Keratinocyte (primary cell): ENCODE measurements at regions not wholly inside any gene's neighbourhood (a gene's known extent, or its start where the extent isn't known, plus 50 kb on each side); places are given as distances from the start of the nearest gene placed in this dataset.

ENCODE experiments used
- DNase-seq: peaks from one replicate; pipeline ENCODE4 v3.0.0-alpha.2; 2011; ENCODE audit warnings: low read depth, missing footprints, low spot score
- FAIRE-seq: peaks from 2 replicates; lab custom pipeline; 2011; peaks lifted over from hg19 to GRCh38; lab: Jason Lieb, UNC
- H2AFZ ChIP-seq: 2 replicates; pipeline ENCODE4 v1.6.0; 2012; ENCODE audit warnings: low read length, control low read depth, inconsistent platforms; ENCODE audit not compliant: control insufficient read depth
- H3K27ac ChIP-seq: 2 replicates; pipeline ENCODE4 v1.5.1; 2011; ENCODE audit warnings: low read length; ENCODE audit not compliant: control insufficient read depth, insufficient read depth
- H3K27me3 ChIP-seq: 3 replicates; pipeline ENCODE4 v1.6.0; 2011; ENCODE audit warnings: low read length; ENCODE audit not compliant: control insufficient read depth, insufficient read depth; ENCODE audit errors: extremely low read depth
- H3K36me3 ChIP-seq, 2 experiments: 2 replicates in 1 of 2; 3 replicates in 1 of 2; pipeline ENCODE4 v1.5.1; 2011; ENCODE audit warnings: low read length in 2 of 2, mild to moderate bottlenecking in 1 of 2; ENCODE audit not compliant: control insufficient read depth in 2 of 2, insufficient read depth in 2 of 2; ENCODE audit errors: extremely low read depth in 1 of 2
- H3K4me1 ChIP-seq: 3 replicates; pipeline ENCODE4 v1.5.1; 2011; ENCODE audit warnings: low read length; ENCODE audit not compliant: control insufficient read depth, insufficient read depth; ENCODE audit errors: extremely low read depth
- H3K4me2 ChIP-seq: 3 replicates; pipeline ENCODE4 v1.6.0; 2011; ENCODE audit warnings: low read depth, low read length; ENCODE audit not compliant: control insufficient read depth, insufficient read depth; ENCODE audit errors: extremely low read depth
- H3K4me3 ChIP-seq, 3 experiments: fragments of 200-600 bp in 1 of 3; sonication (generic) in 1 of 3; 2 replicates in 2 of 3; 3 replicates in 1 of 3; pipeline ENCODE4 v1.5.1; 2011 to 2016; ENCODE audit warnings: low read length in 3 of 3, mild to moderate bottlenecking in 3 of 3, control low read depth in 2 of 3, inconsistent platforms in 1 of 3, low read depth in 1 of 3, mixed read lengths in 1 of 3, mixed run types in 1 of 3, moderate library complexity in 1 of 3; ENCODE audit not compliant: control insufficient read depth in 2 of 3, insufficient read depth in 2 of 3; ENCODE audit errors: extremely low read depth in 1 of 3
- H3K79me2 ChIP-seq: 2 replicates; pipeline ENCODE4 v1.6.0; 2012; ENCODE audit warnings: low read length; ENCODE audit not compliant: control insufficient read depth, insufficient read depth
- H3K9ac ChIP-seq: 3 replicates; pipeline ENCODE4 v1.6.0; 2011; ENCODE audit warnings: low read length; ENCODE audit not compliant: control insufficient read depth, insufficient read depth; ENCODE audit errors: extremely low read depth
- H3K9me1 ChIP-seq: 3 replicates; pipeline ENCODE4 v1.6.0; 2011; ENCODE audit warnings: low read length; ENCODE audit not compliant: control insufficient read depth, insufficient read depth; ENCODE audit errors: extremely low read depth
- H3K9me3 ChIP-seq: 2 replicates; pipeline ENCODE4 v1.5.1; 2012; ENCODE audit warnings: low read depth, low read length; ENCODE audit not compliant: control insufficient read depth
- H4K20me1 ChIP-seq: 3 replicates; pipeline ENCODE4 v1.6.0; 2011; ENCODE audit warnings: low read length; ENCODE audit not compliant: control insufficient read depth, insufficient read depth; ENCODE audit errors: extremely low read depth
- EZH2 ChIP-seq: IDR thresholded peaks from one replicate; pipeline ENCODE4 v1.6.1; 2012; ENCODE audit warnings: inconsistent platforms, mild to moderate bottlenecking, low read length, moderate library complexity
- dilution Hi-C: fragments of 300-500 bp; cut with MboI; formaldehyde crosslinking; loops from one replicate; pipeline ENCODE4 v1.7.0; 2020; ENCODE audit warnings: low sequenced_read_pairs; ENCODE audit not compliant: extremely low pct_ligation_motif_present
- TF ChIP-seq, protein P1 (sequence below), 3 experiments: IDR thresholded peaks in 1 of 3; conservative IDR thresholded peaks in 1 of 3; optimal IDR thresholded peaks in 1 of 3; 2 replicates in 2 of 3; 3 replicates in 1 of 3; pipeline versions ENCODE3 to v1.5.1; 2011; ENCODE audit warnings: low read length in 3 of 3, mild to moderate bottlenecking in 3 of 3, moderate library complexity in 2 of 3, control low read depth in 1 of 3, inconsistent platforms in 1 of 3; ENCODE audit not compliant: insufficient read depth in 2 of 3; ENCODE audit errors: extremely low read depth in 1 of 3

DNA sequence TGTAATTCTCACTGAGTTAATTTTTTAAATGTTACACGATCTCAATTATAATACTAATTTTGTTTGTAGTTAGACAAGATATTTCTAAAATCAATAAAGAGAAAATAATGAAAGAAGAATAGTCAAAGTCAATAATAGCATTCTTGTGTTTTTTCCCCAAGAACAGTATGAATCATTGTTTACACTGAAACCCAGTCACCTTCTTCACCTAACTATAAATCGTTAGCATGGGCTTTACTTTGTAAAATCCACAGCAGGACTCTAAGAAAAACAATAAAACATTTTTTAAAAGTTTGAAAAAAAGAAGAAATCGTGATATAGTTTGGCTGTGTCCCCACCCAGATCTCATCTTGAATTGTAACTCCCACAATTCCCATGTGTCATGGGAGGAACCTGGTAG lies 234.6 kb upstream of the LYPLAL1 start:
- no peak overlapping the region for H3K4me2 ChIP-seq
- DNase-seq = no peak
- H3K9me1 ChIP-seq = no peaks in the 10 kb centered on the region
- no peak overlapping the region for H3K27ac ChIP-seq
- FAIRE-seq = no peak
- H3K9ac ChIP-seq = no peak overlapping the region
- no peaks in the 10 kb centered on the region for H3K36me3 ChIP-seq
- no peak for TF ChIP-seq EZH2
- TF ChIP-seq, protein P1, sequence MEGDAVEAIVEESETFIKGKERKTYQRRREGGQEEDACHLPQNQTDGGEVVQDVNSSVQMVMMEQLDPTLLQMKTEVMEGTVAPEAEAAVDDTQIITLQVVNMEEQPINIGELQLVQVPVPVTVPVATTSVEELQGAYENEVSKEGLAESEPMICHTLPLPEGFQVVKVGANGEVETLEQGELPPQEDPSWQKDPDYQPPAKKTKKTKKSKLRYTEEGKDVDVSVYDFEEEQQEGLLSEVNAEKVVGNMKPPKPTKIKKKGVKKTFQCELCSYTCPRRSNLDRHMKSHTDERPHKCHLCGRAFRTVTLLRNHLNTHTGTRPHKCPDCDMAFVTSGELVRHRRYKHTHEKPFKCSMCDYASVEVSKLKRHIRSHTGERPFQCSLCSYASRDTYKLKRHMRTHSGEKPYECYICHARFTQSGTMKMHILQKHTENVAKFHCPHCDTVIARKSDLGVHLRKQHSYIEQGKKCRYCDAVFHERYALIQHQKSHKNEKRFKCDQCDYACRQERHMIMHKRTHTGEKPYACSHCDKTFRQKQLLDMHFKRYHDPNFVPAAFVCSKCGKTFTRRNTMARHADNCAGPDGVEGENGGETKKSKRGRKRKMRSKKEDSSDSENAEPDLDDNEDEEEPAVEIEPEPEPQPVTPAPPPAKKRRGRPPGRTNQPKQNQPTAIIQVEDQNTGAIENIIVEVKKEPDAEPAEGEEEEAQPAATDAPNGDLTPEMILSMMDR (optimal IDR thresholded peaks at IDR 0.05 in 1 of 3, IDR thresholded peaks at IDR 0.05 in 1 of 3, conservative IDR thresholded peaks at IDR 0.05 in 1 of 3; ENCODE audit: extremely low read depth in 1 of 3, insufficient read depth in 2 of 3, low read length in 3 of 3) = no peak
- no peaks in the 10 kb centered on the region for H3K79me2 ChIP-seq
- H3K4me3 ChIP-seq = no peak overlapping the region
- no peak overlapping the region for H2AFZ ChIP-seq
- dilution Hi-C loops = no loop called here
- no peaks in the 10 kb centered on the region for H4K20me1 ChIP-seq
- no peaks in the 10 kb centered on the region for H3K27me3 ChIP-seq
- H3K9me3 ChIP-seq = no peaks in the 10 kb centered on the region
- H3K4me1 ChIP-seq = no peaks in the 10 kb centered on the region

DNA sequence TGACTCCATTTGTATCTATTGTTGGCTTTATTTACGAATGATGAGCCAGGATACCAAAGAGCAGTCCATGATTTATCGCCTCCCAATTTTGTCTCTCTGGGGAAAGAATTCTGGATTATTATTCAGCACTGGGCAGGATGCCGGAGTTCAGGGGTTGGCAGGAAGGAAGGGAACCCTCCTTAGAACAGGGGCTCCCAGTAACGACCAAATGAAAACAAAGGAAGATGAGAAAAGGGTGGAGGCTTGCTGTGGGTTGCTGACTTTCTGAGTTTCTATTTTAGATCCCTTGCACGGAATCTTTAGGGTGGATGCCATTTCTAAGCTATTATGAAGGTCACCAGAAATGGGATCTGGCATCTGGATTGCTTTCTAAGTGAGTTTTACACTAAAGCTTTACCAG lies 231.2 kb upstream of the LYPLAL1 start:
- H3K4me1 ChIP-seq = peaks cover 4% of the 10 kb centered on the region
- dilution Hi-C loops = no loop called here
- FAIRE-seq (no peak), DNase-seq (no peak)
- TF ChIP-seq, protein P1 (optimal IDR thresholded peaks at IDR 0.05 in 1 of 3, IDR thresholded peaks at IDR 0.05 in 1 of 3, conservative IDR thresholded peaks at IDR 0.05 in 1 of 3; ENCODE audit: extremely low read depth in 1 of 3, insufficient read depth in 2 of 3, low read length in 3 of 3) = no peak
- no peak for TF ChIP-seq EZH2
- no peaks in the 10 kb centered on the region for H3K9me1 ChIP-seq
- H4K20me1 ChIP-seq = no peaks in the 10 kb centered on the region
- no peak overlapping the region for H3K9ac ChIP-seq
- H3K27me3 ChIP-seq = no peaks in the 10 kb centered on the region
- H3K4me3 ChIP-seq = no peak overlapping the region
- H3K4me2 ChIP-seq = no peak overlapping the region
- no peaks in the 10 kb centered on the region for H3K79me2 ChIP-seq
- H2AFZ ChIP-seq = no peak overlapping the region
- H3K27ac ChIP-seq = no peak overlapping the region
- no peaks in the 10 kb centered on the region for H3K36me3 ChIP-seq
- H3K9me3 ChIP-seq = no peaks in the 10 kb centered on the region
